H1 (cell line): ENCODE measurements at regions not wholly inside any gene's neighbourhood (a gene's known extent, or its start where the extent isn't known, plus 50 kb on each side); places are given as distances from the start of the nearest gene placed in this dataset.
A peak's percentile ranks its signal among the peaks of the same experiment; 100 is the strongest.

Experiments
- CTCF ChIA-PET: fragments of 300-600 bp; sonication (Branson Sonifier 250); formaldehyde crosslinking; loops from one replicate; lab custom pipeline; 2021; ENCODE audit not compliant: partially characterized antibody; lab: Charles Lee
- POLR2A ChIA-PET: fragments of 300-600 bp; sonication (Branson Sonifier 250); formaldehyde crosslinking; loops from one replicate; lab custom pipeline; 2021; ENCODE audit warnings: inconsistent platforms; ENCODE audit not compliant: partially characterized antibody; lab: Charles Lee
- DNase-seq, 2 experiments: peaks; one replicate each; pipeline versions ENCODE4 v3.0.0 to v3.0.0-alpha.2; 2010 to 2022; ENCODE audit warnings: low spot score in 2 of 2, low read depth in 1 of 2, mixed read lengths in 1 of 2
- FAIRE-seq: peaks from 2 replicates; lab custom pipeline; 2011; peaks lifted over from hg19 to GRCh38; lab: Jason Lieb, UNC
- H2AFZ ChIP-seq: 2 replicates; pipeline ENCODE4 v1.8.1; 2012; ENCODE audit warnings: low read length, inconsistent platforms
- H2AK5ac ChIP-seq: 2 replicates; pipeline ENCODE4 v1.6.1; 2013; ENCODE audit warnings: low read depth, low read length
- H2BK120ac ChIP-seq: replicated peaks from 2 replicates; pipeline ENCODE3; 2013; ENCODE audit warnings: low read depth, low read length, inconsistent platforms
- H2BK12ac ChIP-seq: 2 replicates; pipeline ENCODE4 v1.6.1; 2013; ENCODE audit warnings: low read depth, low read length
- H2BK15ac ChIP-seq: 2 replicates; pipeline ENCODE4 v1.6.1; 2013; ENCODE audit warnings: low read length
- H2BK20ac ChIP-seq: 2 replicates; pipeline ENCODE4 v1.6.1; 2013; ENCODE audit warnings: low read length
- H2BK5ac ChIP-seq: 2 replicates; pipeline ENCODE4 v1.6.1; 2013; ENCODE audit warnings: low read depth, low read length
- H3K14ac ChIP-seq: 2 replicates; pipeline ENCODE4 v1.6.1; 2013; ENCODE audit warnings: inconsistent platforms; ENCODE audit not compliant: insufficient read length
- H3K18ac ChIP-seq: 2 replicates; pipeline ENCODE4 v1.6.1; 2013; ENCODE audit warnings: low read length; ENCODE audit errors: extremely low read depth
- H3K23ac ChIP-seq: 2 replicates; pipeline ENCODE4 v1.6.1; 2013; ENCODE audit warnings: inconsistent platforms; ENCODE audit not compliant: insufficient read length
- H3K23me2 ChIP-seq: 2 replicates; pipeline ENCODE4 v1.6.1; 2013; ENCODE audit warnings: low read depth, low read length
- H3K27ac ChIP-seq: 2 replicates; pipeline ENCODE4 v1.6.1; 2011; ENCODE audit warnings: low read depth, low read length, inconsistent platforms
- H3K27me3 ChIP-seq, 4 experiments: replicated peaks in 1 of 4; 1 replicate in 1 of 4; 2 replicates in 3 of 4; pipeline versions ENCODE4 v1.6.1 to v1.8.1; 2011 to 2013; ENCODE audit warnings: low read length in 3 of 4, mild to moderate bottlenecking in 3 of 4, inconsistent platforms in 2 of 4, mixed read lengths in 2 of 4, moderate library complexity in 1 of 4; ENCODE audit not compliant: control insufficient read depth in 3 of 4, insufficient read depth in 3 of 4; ENCODE audit errors: extremely low read depth in 1 of 4
- H3K36me3 ChIP-seq, 4 experiments: 2 replicates each; pipeline versions ENCODE4 v1.6.1 to v1.8.1; 2011 to 2013; ENCODE audit warnings: mild to moderate bottlenecking in 4 of 4, low read length in 3 of 4, moderate library complexity in 2 of 4, control low read depth in 1 of 4, inconsistent platforms in 1 of 4; ENCODE audit not compliant: insufficient read depth in 4 of 4, control insufficient read depth in 2 of 4
- H3K4ac ChIP-seq: replicated peaks from 2 replicates; pipeline ENCODE3; 2013; ENCODE audit warnings: low read length, low read depth, mixed read lengths, inconsistent platforms; ENCODE audit not compliant: insufficient read length
- H3K4me1 ChIP-seq, 4 experiments: replicated peaks in 1 of 4; 1 replicate in 1 of 4; 2 replicates in 3 of 4; pipeline versions ENCODE4 v1.6.1 to v1.8.1; 2011 to 2013; ENCODE audit warnings: low read length in 3 of 4, inconsistent platforms in 2 of 4, mixed read lengths in 1 of 4; ENCODE audit not compliant: insufficient read depth in 4 of 4, control insufficient read depth in 3 of 4
- H3K4me2 ChIP-seq, 2 experiments: 2 replicates each; pipeline versions ENCODE4 v1.6.1 to v1.8.1; 2011 to 2013; ENCODE audit warnings: low read depth in 2 of 2, low read length in 2 of 2, control low read depth in 1 of 2, inconsistent platforms in 1 of 2, mild to moderate bottlenecking in 1 of 2; ENCODE audit not compliant: insufficient read depth in 1 of 2
- H3K4me3 ChIP-seq, 4 experiments: fragments of 200-600, 300-600 bp in 1 of 4; sonication (generic), shearing (Covaris generic), sonication (Bioruptor Twin) in 1 of 4; 2 replicates each; pipeline versions ENCODE4 v1.5.1 to v1.8.1; 2011 to 2016; ENCODE audit warnings: low read length in 4 of 4, low read depth in 3 of 4, control low read depth in 2 of 4, inconsistent platforms in 2 of 4, mild to moderate bottlenecking in 2 of 4, mixed read lengths in 1 of 4, moderate library complexity in 1 of 4; ENCODE audit not compliant: insufficient read depth in 2 of 4; ENCODE audit errors: extremely low read depth in 1 of 4
- H3K56ac ChIP-seq: replicated peaks from 2 replicates; pipeline ENCODE3; 2013; ENCODE audit warnings: low read depth, mild to moderate bottlenecking, mixed read lengths, low read length, inconsistent platforms; ENCODE audit not compliant: insufficient read length
- H3K79me1 ChIP-seq: 2 replicates; pipeline ENCODE4 v1.6.1; 2013; ENCODE audit warnings: low read depth, low read length, control low read depth
- H3K79me2 ChIP-seq, 2 experiments: 2 replicates each; pipeline versions ENCODE4 v1.6.1 to v1.8.1; 2012 to 2013; ENCODE audit warnings: low read length in 2 of 2, mild to moderate bottlenecking in 2 of 2, inconsistent platforms in 1 of 2; ENCODE audit not compliant: insufficient read depth in 2 of 2, control insufficient read depth in 1 of 2
- H3K9ac ChIP-seq, 4 experiments: replicated peaks in 1 of 4; 1 replicate in 1 of 4; 2 replicates in 3 of 4; pipeline versions ENCODE4 v1.6.1 to v1.8.1; 2011 to 2013; ENCODE audit warnings: low read depth in 3 of 4, low read length in 3 of 4, control low read depth in 2 of 4, mild to moderate bottlenecking in 2 of 4, moderate library complexity in 2 of 4, inconsistent platforms in 1 of 4; ENCODE audit errors: extremely low read depth in 1 of 4
- H3K9me3 ChIP-seq, 2 experiments: 2 replicates each; pipeline versions ENCODE4 v1.6.1 to v1.8.1; 2012 to 2013; ENCODE audit warnings: mild to moderate bottlenecking in 2 of 2, moderate library complexity in 2 of 2, control low read depth in 1 of 2, inconsistent platforms in 1 of 2, low read depth in 1 of 2, low read length in 1 of 2, mixed read lengths in 1 of 2; ENCODE audit not compliant: insufficient read depth in 2 of 2
- H4K20me1 ChIP-seq, 2 experiments: replicated peaks in 1 of 2; 2 replicates each; pipeline versions ENCODE3 to v1.8.1; 2011 to 2013; ENCODE audit warnings: inconsistent platforms in 2 of 2, low read length in 2 of 2, mild to moderate bottlenecking in 1 of 2; ENCODE audit not compliant: insufficient read depth in 2 of 2, control insufficient read depth in 1 of 2
- H4K5ac ChIP-seq: 2 replicates; pipeline ENCODE4 v1.6.1; 2013; ENCODE audit warnings: low read length, low read depth, mixed read lengths, inconsistent platforms; ENCODE audit not compliant: insufficient read length
- H4K8ac ChIP-seq: 2 replicates; pipeline ENCODE4 v1.8.0; 2013; ENCODE audit warnings: mild to moderate bottlenecking, moderate library complexity, low read length, inconsistent platforms; ENCODE audit not compliant: insufficient read depth; ENCODE audit errors: extremely low read depth
- H4K91ac ChIP-seq: replicated peaks from 2 replicates; pipeline ENCODE3; 2013; ENCODE audit warnings: low read length, mixed read lengths, inconsistent platforms; ENCODE audit not compliant: insufficient read length
- ATF2 ChIP-seq: IDR thresholded peaks from 2 replicates; pipeline ENCODE4 v1.6.1; 2012; ENCODE audit warnings: low read length, inconsistent platforms
- BCL11A ChIP-seq, 2 experiments: IDR thresholded peaks; one replicate each; pipeline ENCODE4 v1.6.1; 2011; ENCODE audit warnings: low read depth in 2 of 2, low read length in 2 of 2, mild to moderate bottlenecking in 2 of 2
- CREB1 ChIP-seq: IDR thresholded peaks from 2 replicates; pipeline ENCODE4 v1.6.1; 2012; ENCODE audit warnings: inconsistent platforms
- CTCF ChIP-seq, 3 experiments: IDR thresholded peaks; 1 replicate in 2 of 3; 2 replicates in 1 of 3; pipeline versions ENCODE4 v1.5.1 to v1.6.1; 2011; ENCODE audit warnings: low read length in 3 of 3, mild to moderate bottlenecking in 3 of 3, inconsistent platforms in 2 of 3, low read depth in 1 of 3, moderate library complexity in 1 of 3; ENCODE audit not compliant: insufficient read depth in 1 of 3; ENCODE audit errors: control extremely low read depth in 1 of 3
- KDM5A ChIP-seq: fragments of 200-600 bp; IDR thresholded peaks from 2 replicates; pipeline ENCODE4 v1.7.1; 2012; ENCODE audit warnings: mild to moderate bottlenecking, low read length, inconsistent platforms, mixed read lengths
- POLR2A ChIP-seq, 2 experiments: IDR thresholded peaks; 1 replicate in 1 of 2; 2 replicates in 1 of 2; pipeline ENCODE4 v1.6.1; 2011; ENCODE audit warnings: low read depth in 2 of 2, low read length in 2 of 2, mild to moderate bottlenecking in 2 of 2; ENCODE audit errors: control extremely low read depth in 1 of 2
- RXRA ChIP-seq: IDR thresholded peaks from 2 replicates; pipeline ENCODE4 v1.6.1; 2011; ENCODE audit warnings: low read depth, mild to moderate bottlenecking, low read length, moderate library complexity; ENCODE audit not compliant: insufficient read depth
- SRF ChIP-seq: IDR thresholded peaks from 2 replicates; pipeline ENCODE4 v1.6.1; 2011; ENCODE audit warnings: mild to moderate bottlenecking, low read depth, low read length, moderate library complexity
- YY1 ChIP-seq: IDR thresholded peaks from 2 replicates; pipeline ENCODE4 v1.6.1; 2011; ENCODE audit warnings: low read depth, mild to moderate bottlenecking, low read length
- WGBS, 2 experiments: shearing (Covaris generic) in 1 of 2; methylation state at CpG; one replicate each; pipeline versions ENCODE4 v1.1.6 to v1.1.7; 2013 to 2015; ENCODE audit warnings: low lambda C conversion rate in 2 of 2, mixed read lengths in 2 of 2, inconsistent platforms in 1 of 2, low coverage in 1 of 2, missing lambda C conversion rate in 1 of 2; ENCODE audit not compliant: insufficient replicate concordance in 2 of 2, insufficient coverage in 1 of 2, insufficient read length in 1 of 2; ENCODE audit errors: extremely low coverage in 1 of 2, missing lambda C conversion rate in 1 of 2; 5-methylcytosine and 5-hydroxymethylcytosine counted together

- CTCF ChIA-PET, result no interaction called here
- no peak for TF ChIP-seq KDM5A
- no peak for TF ChIP-seq ATF2
- no peak for TF ChIP-seq CTCF (IDR thresholded peaks at IDR 0.05; ENCODE audit: control extremely low read depth in 1 of 3, insufficient read depth in 1 of 3, low read depth in 1 of 3, low read length in 3 of 3)
- no peak for TF ChIP-seq POLR2A (IDR thresholded peaks at IDR 0.05; ENCODE audit: control extremely low read depth in 1 of 2, low read depth in 2 of 2, low read length in 2 of 2)
- TF ChIP-seq RXRA, result no peak
- no peak for TF ChIP-seq BCL11A (IDR thresholded peaks at IDR 0.05; ENCODE audit: low read depth in 2 of 2, low read length in 2 of 2)
- no peak for TF ChIP-seq SRF
- no peak for TF ChIP-seq CREB1
- no peak for TF ChIP-seq YY1
Observed at GRCh38 chr4:19531906-19532848, 719.5 kb upstream of the SLIT2 start.

More at GRCh38 chr4:19531906-19532848, 719.5 kb upstream of the SLIT2 start:
- Histone ChIP-seq H4K20me1 (no peaks in the 10 kb centered on the region), H2BK15ac (no peak overlapping the region), H3K14ac (no peak overlapping the region), H3K23me2 (no peaks in the 10 kb centered on the region), H2BK20ac (no peak overlapping the region), H2BK12ac (no peak overlapping the region), H3K9me3 (no peaks in the 10 kb centered on the region), H2BK120ac (no peak overlapping the region), H3K4me1 (no peaks in the 10 kb centered on the region), H3K4ac (no peak overlapping the region), H3K4me3 (no peak overlapping the region), H3K79me1 (no peaks in the 10 kb centered on the region), H4K91ac (no peak overlapping the region), H3K4me2 (no peak overlapping the region), H2AFZ (0 out of 2 replicates have a peak overlapping the region, but pooled peaks have one; percentile 29), H2BK5ac (no peak overlapping the region), H3K36me3 (no peaks in the 10 kb centered on the region), H3K9ac (no peak overlapping the region), H3K18ac (no peak overlapping the region), H3K23ac (no peak overlapping the region), H4K8ac (no peak overlapping the region), H3K27me3 (no peaks in the 10 kb centered on the region), H3K27ac (no peak overlapping the region), H4K5ac (no peak overlapping the region), H2AK5ac (no peak overlapping the region), H3K56ac (no peak overlapping the region), H3K79me2 (no peaks in the 10 kb centered on the region)
- no peak for DNase-seq
- POLR2A ChIA-PET, result no interaction called here
- WGBS, 2 experiments, result 89% methylated on average over 5 of the region's 5 CpGs; no CpG with 5 or more reads in 1 of the 2 experiments
- no peak for FAIRE-seq
